OCI-LY1 (cell line): ENCODE measurements at regions not wholly inside any gene's neighbourhood (a gene's known extent, or its start where the extent isn't known, plus 50 kb on each side); places are given as distances from the start of the nearest gene placed in this dataset.

Source experiments
- CTCF ChIP-seq: fragments of 200-600 bp; sonication (generic), shearing (Covaris generic); IDR thresholded peaks from 2 replicates; pipeline ENCODE4 v1.5.1; 2017; ENCODE audit warnings: mild to moderate bottlenecking, antibody characterized with exemption, low read length, moderate library complexity, mixed read lengths
- EZH2 ChIP-seq: fragments of 200-600 bp; sonication (generic), shearing (Covaris generic); IDR thresholded peaks from 2 replicates; pipeline ENCODE4 v1.8.0; 2017; ENCODE audit warnings: borderline replicate concordance, mixed run types, mild to moderate bottlenecking, antibody characterized with exemption, low read length, moderate library complexity, mixed read lengths

GRCh38 chr3:177693616-177694264, 496.5 kb upstream of the TBL1XR1 start:
- no peak for TF ChIP-seq CTCF
- no peak for TF ChIP-seq EZH2
